ENCODE measurements at regions not wholly inside any gene's neighbourhood (a gene's known extent, or its start where the extent isn't known, plus 50 kb on each side); places are given as distances from the start of the nearest gene placed in this dataset.
"Not testable (repeated sequence)": the region's sequence is repeated elsewhere in the genome, so short reads cannot be mapped to it uniquely, and the experiment has no call there.

- not testable (repeated sequence) for DNase-seq (ENCODE audit: low spot score)
These were observed 452.6 kb upstream of the CBLB start for GRCh38 chr3:106321438-106321837.

GRCh38 chr3:106323586-106323985 is 454.8 kb upstream of the CBLB start:
- no peak for DNase-seq (ENCODE audit: low spot score)

- no peak for DNase-seq (ENCODE audit: low spot score)
These were observed 458.3 kb upstream of the CBLB start for GRCh38 chr3:106326941-106327695.

GRCh38 chr3:106327696-106328025 is 458.8 kb upstream of the CBLB start:
- no peak for DNase-seq (ENCODE audit: low spot score)

- no peak for DNase-seq (ENCODE audit: low spot score)
These were observed 459.4 kb upstream of the CBLB start for GRCh38 chr3:106328224-106328623.

- no peak for DNase-seq (ENCODE audit: low spot score)
These were observed 460.7 kb upstream of the CBLB start for GRCh38 chr3:106329521-106329920.

- DNase-seq (ENCODE audit: low spot score): no peak
These were observed 462.8 kb upstream of the CBLB start for GRCh38 chr3:106331636-106332035.

- DNase-seq (ENCODE audit: low spot score): no peak
These were observed 463.3 kb upstream of the CBLB start for GRCh38 chr3:106332129-106332528.

GRCh38 chr3:106332884-106333283 is 464.1 kb upstream of the CBLB start:
- no peak for DNase-seq (ENCODE audit: low spot score)

- no peak for DNase-seq (ENCODE audit: low spot score)
These were observed 465.3 kb upstream of the CBLB start for GRCh38 chr3:106333911-106334618.

- DNase-seq (ENCODE audit: low spot score): no peak
These were observed 467.8 kb upstream of the CBLB start for GRCh38 chr3:106336619-106337018.

- no peak for DNase-seq (ENCODE audit: low spot score)
These were observed 468.3 kb upstream of the CBLB start for GRCh38 chr3:106337116-106337515.

GRCh38 chr3:106338582-106339214 is 469.9 kb upstream of the CBLB start:
- no peak for DNase-seq (ENCODE audit: low spot score)

GRCh38 chr3:106339551-106339950 is 470.7 kb upstream of the CBLB start:
- no peak for DNase-seq (ENCODE audit: low spot score)

- no peak for DNase-seq (ENCODE audit: low spot score)
These were observed 472.3 kb upstream of the CBLB start for GRCh38 chr3:106341087-106341486.

- DNase-seq (ENCODE audit: low spot score): no peak
These were observed 472.9 kb upstream of the CBLB start for GRCh38 chr3:106341586-106342162.

GRCh38 chr3:106342386-106342785 is 473.6 kb upstream of the CBLB start:
- no peak for DNase-seq (ENCODE audit: low spot score)

GRCh38 chr3:106343811-106344210 is 475.0 kb upstream of the CBLB start:
- no peak for DNase-seq (ENCODE audit: low spot score)

- no peak for DNase-seq (ENCODE audit: low spot score)
These were observed 476.7 kb upstream of the CBLB start for GRCh38 chr3:106345353-106346027.

- no peak for DNase-seq (ENCODE audit: low spot score)
These were observed 478.5 kb upstream of the CBLB start for GRCh38 chr3:106347350-106347749.

GRCh38 chr3:106348139-106348690 is 479.4 kb upstream of the CBLB start:
- DNase-seq (ENCODE audit: low spot score): no peak

Data from HuH-7.5 (cell line).